Activated naive CD4-positive, alpha-beta T cell treated with anti-CD3 and anti-CD28 coated beads, Interleukin-2, amount 10 ng/mL, durations not matched to agents 7 days and 5 days (primary cell): ENCODE measurements at regions not wholly inside any gene's neighbourhood (a gene's known extent, or its start where the extent isn't known, plus 50 kb on each side); places are given as distances from the start of the nearest gene placed in this dataset.
"Not testable (repeated sequence)": the region's sequence is repeated elsewhere in the genome, so short reads cannot be mapped to it uniquely, and the experiment has no call there.

Experiments
- CTCF ChIA-PET: fragments of 350-600 bp; sonication (Branson Sonifier 250); formaldehyde crosslinking; loops from one replicate; lab custom pipeline; 2021; ENCODE audit warnings: antibody characterized with exemption; lab: Charles Lee
- DNase-seq: peaks from one replicate; pipeline ENCODE4 v3.0.0-alpha.2; 2020
- H3K27ac Mint-ChIP-seq: one replicate; pipeline ENCODE4 v1.8.0; 2021; ENCODE audit warnings: mild to moderate bottlenecking, moderate library complexity, mixed read lengths
- H3K27me3 Mint-ChIP-seq: one replicate; pipeline ENCODE4 v1.8.0; 2021; ENCODE audit warnings: mild to moderate bottlenecking, mixed read lengths
- H3K36me3 Mint-ChIP-seq: one replicate; pipeline ENCODE4 v1.8.0; 2021; ENCODE audit warnings: mixed read lengths
- H3K4me1 Mint-ChIP-seq: one replicate; pipeline ENCODE4 v1.8.0; 2021; ENCODE audit warnings: mixed read lengths
- H3K4me3 Mint-ChIP-seq: one replicate; pipeline ENCODE4 v1.8.0; 2021; ENCODE audit warnings: mild to moderate bottlenecking, moderate library complexity, mixed read lengths
- H3K9me3 Mint-ChIP-seq: one replicate; pipeline ENCODE4 v1.8.0; 2021; ENCODE audit warnings: mixed read lengths

DNA sequence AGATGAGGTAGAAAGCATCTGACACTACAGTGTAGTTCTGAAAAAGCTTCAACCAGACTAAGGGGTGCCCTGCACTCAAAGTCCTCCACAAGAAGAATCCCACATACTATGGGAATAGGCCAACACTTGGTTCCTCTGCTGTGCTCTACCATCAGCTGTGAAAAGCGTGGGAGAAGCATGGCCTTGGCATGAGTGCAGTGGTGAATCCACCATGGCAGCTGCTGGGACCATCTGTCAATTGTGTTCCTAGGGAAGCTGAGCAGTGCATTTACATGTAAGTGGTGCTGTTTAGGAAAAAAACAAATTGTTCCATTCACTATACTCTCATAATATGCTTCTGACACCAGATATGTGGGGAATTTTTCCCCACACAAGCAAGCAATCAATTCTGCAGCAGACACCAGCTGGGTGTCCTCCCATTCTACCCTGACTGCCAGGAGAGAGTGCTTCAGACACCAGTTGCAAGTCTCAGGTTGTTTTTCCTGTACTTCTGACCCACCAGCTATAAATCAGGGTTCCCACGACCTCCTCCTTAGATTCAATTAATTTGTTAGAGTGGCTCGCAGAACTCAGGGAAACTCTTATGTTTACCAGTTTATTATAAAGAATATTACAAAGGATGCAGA is 230.8 kb upstream of the CHRM3 start:
- CTCF ChIA-PET = no interaction called here
- Mint-ChIP-seq H3K36me3 (no peaks in the 10 kb centered on the region), H3K9me3 (no peaks in the 10 kb centered on the region), H3K27ac (no peak overlapping the region), H3K4me3 (no peak overlapping the region), H3K27me3 (no peaks in the 10 kb centered on the region), H3K4me1 (no peaks in the 10 kb centered on the region)
- no peak for DNase-seq

- CTCF ChIA-PET = no interaction called here
- Mint-ChIP-seq H3K9me3 (no peaks in the 10 kb centered on the region), H3K36me3 (no peaks in the 10 kb centered on the region), H3K4me3 (no peak overlapping the region), H3K27me3 (no peaks in the 10 kb centered on the region), H3K4me1 (no peaks in the 10 kb centered on the region), H3K27ac (no peak overlapping the region)
- DNase-seq = no peak
Observed at GRCh38 chr1:239151937-239152336, 234.4 kb upstream of the CHRM3 start.

DNA sequence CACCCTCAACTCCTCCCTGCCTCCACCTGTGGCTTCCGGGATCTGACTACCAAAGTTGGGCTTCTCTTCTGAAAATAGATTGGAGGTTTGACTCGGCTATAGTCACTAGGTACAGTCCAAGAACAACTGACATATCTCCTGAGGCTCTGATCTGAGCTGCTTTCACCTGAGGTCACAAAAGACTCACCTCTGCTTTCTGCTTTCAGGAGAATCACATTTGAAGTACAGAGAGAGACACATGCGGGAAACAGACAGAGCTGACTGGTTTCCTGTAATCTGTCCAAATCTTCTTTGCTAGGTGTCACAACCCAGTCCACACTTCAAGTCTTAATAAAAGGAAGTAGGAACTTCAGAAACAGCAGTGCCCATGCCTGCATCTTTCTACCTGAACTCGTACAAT is 245.4 kb upstream of the CHRM3 start:
- DNase-seq = no peak
- H3K9me3 Mint-ChIP-seq = peaks cover 9% of the 10 kb centered on the region
- no peaks in the 10 kb centered on the region for H3K4me1 Mint-ChIP-seq
- no peak overlapping the region for H3K4me3 Mint-ChIP-seq
- no peaks in the 10 kb centered on the region for H3K27me3 Mint-ChIP-seq
- no peak overlapping the region for H3K27ac Mint-ChIP-seq
- no peaks in the 10 kb centered on the region for H3K36me3 Mint-ChIP-seq
- CTCF ChIA-PET = no interaction called here

- H3K36me3 Mint-ChIP-seq = no peaks in the 10 kb centered on the region
- no peak for DNase-seq
- H3K9me3 Mint-ChIP-seq = peaks cover 9% of the 10 kb centered on the region
- no peak overlapping the region for H3K27ac Mint-ChIP-seq
- no peak overlapping the region for H3K4me3 Mint-ChIP-seq
- CTCF ChIA-PET = interaction anchor here (1.0 kb wide), 1 partner anchor 11 kb away, joined by 3 read pairs; no protein-coding TSS in a partner anchor
- H3K4me1 Mint-ChIP-seq = no peaks in the 10 kb centered on the region
- H3K27me3 Mint-ChIP-seq = no peaks in the 10 kb centered on the region
Observed at GRCh38 chr1:239139801-239140200, 246.6 kb upstream of the CHRM3 start.

DNA sequence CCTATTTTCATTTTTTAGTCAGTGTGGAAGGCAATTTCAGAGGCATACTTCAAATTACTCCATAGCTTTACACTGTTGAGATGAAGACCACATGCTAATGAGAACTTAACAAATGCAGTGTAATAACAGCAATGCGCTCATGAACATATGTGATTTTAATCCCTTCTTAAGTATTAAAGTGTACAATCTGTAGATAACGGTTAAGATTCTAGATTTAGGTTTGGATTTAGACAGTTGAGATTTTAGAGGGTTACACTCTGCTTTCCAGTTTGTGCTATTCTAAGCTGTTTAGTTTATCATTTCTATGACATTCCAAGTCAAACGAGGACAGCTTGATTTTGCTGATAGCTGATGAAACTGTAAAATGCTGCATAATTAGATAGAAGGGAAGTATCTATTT is 257.8 kb upstream of the CHRM3 start:
- no peaks in the 10 kb centered on the region for H3K4me1 Mint-ChIP-seq

DNA sequence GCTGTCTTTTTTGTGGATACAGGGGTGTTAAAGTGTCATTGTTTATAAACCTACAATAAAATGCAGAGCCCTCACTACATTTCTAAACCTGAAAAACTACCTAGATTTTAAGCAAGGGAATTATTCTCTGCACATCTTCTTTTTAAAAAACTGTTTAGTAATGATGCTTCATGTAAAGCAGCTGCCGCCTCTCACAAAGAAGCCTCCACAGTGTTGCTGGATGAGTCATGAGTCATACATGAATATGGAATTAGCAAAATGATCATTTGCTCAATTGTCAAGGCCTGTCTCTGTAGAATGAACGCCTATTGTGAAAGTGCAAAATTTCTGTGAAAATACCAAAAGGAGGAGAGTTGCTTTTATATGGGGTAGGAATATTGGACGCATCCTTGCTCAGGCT is 259.5 kb upstream of the CHRM3 start:
- no peaks in the 10 kb centered on the region for H3K4me1 Mint-ChIP-seq
- no peak for DNase-seq
- H3K36me3 Mint-ChIP-seq = no peaks in the 10 kb centered on the region

More for the DNA sequence above, 257.8 kb upstream of the CHRM3 start:
- DNase-seq = no peak
- no peak overlapping the region for H3K27ac Mint-ChIP-seq
- H3K27me3 Mint-ChIP-seq = no peaks in the 10 kb centered on the region
- H3K9me3 Mint-ChIP-seq = peaks cover 5% of the 10 kb centered on the region
- no peak overlapping the region for H3K4me3 Mint-ChIP-seq
- no peaks in the 10 kb centered on the region for H3K36me3 Mint-ChIP-seq
- CTCF ChIA-PET = no interaction called here

GRCh38 chr1:239125893-239126292 is 260.5 kb upstream of the CHRM3 start:
- H3K36me3 Mint-ChIP-seq = no peaks in the 10 kb centered on the region
- H3K27me3 Mint-ChIP-seq = no peaks in the 10 kb centered on the region
- CTCF ChIA-PET = no interaction called here
- H3K4me1 Mint-ChIP-seq = no peaks in the 10 kb centered on the region
- no peak overlapping the region for H3K27ac Mint-ChIP-seq
- peaks cover 5% of the 10 kb centered on the region for H3K9me3 Mint-ChIP-seq
- DNase-seq = no peak
- no peak overlapping the region for H3K4me3 Mint-ChIP-seq

More for the DNA sequence above, 259.5 kb upstream of the CHRM3 start:
- no peak overlapping the region for H3K27ac Mint-ChIP-seq
- no peak overlapping the region for H3K4me3 Mint-ChIP-seq
- CTCF ChIA-PET = no interaction called here
- H3K9me3 Mint-ChIP-seq = peaks cover 5% of the 10 kb centered on the region
- H3K27me3 Mint-ChIP-seq = no peaks in the 10 kb centered on the region

DNA sequence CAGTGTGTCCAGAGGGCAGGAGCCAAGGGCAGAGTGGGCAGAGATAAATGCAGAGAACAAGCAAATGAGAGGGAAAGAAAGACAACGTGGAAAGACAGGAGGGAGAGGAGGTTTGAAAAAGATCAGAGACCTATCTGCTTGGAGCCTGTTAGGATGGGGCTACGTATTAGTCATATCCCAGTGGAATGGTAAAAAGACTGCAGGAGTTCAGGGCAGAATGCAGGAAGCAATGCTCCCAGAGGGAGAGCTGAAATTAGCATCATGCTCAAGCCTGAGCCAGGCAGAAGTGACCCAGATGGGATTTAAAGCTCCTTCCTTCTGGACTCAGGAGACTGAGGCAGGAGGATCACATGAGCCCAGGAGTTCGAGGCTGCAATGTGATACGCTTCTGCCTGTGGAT is 261.3 kb upstream of the CHRM3 start:
- Mint-ChIP-seq H3K9me3 (peaks cover 5% of the 10 kb centered on the region), H3K27me3 (no peaks in the 10 kb centered on the region), H3K4me3 (no peak overlapping the region), H3K4me1 (no peaks in the 10 kb centered on the region), H3K36me3 (no peaks in the 10 kb centered on the region), H3K27ac (no peak overlapping the region)
- DNase-seq = no peak
- CTCF ChIA-PET = no interaction called here

DNA sequence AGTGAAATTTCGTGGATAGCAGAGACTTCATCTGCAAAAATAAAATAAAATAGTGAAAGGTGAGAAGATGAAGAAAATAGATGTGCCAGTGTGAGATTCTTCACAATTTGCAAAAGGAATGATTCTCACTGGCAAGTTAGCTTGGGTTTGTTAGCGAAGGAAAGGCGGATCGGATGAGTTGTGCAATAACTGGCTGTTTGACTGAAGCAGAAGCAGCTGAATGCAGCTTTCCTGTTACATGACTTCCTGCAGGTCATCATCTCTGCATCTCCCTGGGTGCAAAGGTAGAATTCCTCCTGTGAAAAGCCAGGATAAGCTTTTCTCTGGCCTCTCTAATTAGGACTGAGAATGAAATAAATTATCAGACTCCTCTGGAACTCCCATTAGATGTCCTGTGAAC is 263.1 kb upstream of the CHRM3 start:
- CTCF ChIA-PET = no interaction called here
- H3K4me1 Mint-ChIP-seq = no peaks in the 10 kb centered on the region
- DNase-seq = no peak
- H3K27ac Mint-ChIP-seq = no peak overlapping the region
- H3K27me3 Mint-ChIP-seq = no peaks in the 10 kb centered on the region
- peaks cover 4% of the 10 kb centered on the region for H3K9me3 Mint-ChIP-seq
- no peaks in the 10 kb centered on the region for H3K36me3 Mint-ChIP-seq
- H3K4me3 Mint-ChIP-seq = no peak overlapping the region

- peaks cover 2% of the 10 kb centered on the region for H3K9me3 Mint-ChIP-seq
- no peak overlapping the region for H3K27ac Mint-ChIP-seq
- H3K36me3 Mint-ChIP-seq = no peaks in the 10 kb centered on the region
- H3K4me1 Mint-ChIP-seq = no peaks in the 10 kb centered on the region
- H3K27me3 Mint-ChIP-seq = no peaks in the 10 kb centered on the region
- DNase-seq = no peak
- H3K4me3 Mint-ChIP-seq = no peak overlapping the region
- CTCF ChIA-PET = no interaction called here
Observed at GRCh38 chr1:239112101-239112935, 274.1 kb upstream of the CHRM3 start.

DNA sequence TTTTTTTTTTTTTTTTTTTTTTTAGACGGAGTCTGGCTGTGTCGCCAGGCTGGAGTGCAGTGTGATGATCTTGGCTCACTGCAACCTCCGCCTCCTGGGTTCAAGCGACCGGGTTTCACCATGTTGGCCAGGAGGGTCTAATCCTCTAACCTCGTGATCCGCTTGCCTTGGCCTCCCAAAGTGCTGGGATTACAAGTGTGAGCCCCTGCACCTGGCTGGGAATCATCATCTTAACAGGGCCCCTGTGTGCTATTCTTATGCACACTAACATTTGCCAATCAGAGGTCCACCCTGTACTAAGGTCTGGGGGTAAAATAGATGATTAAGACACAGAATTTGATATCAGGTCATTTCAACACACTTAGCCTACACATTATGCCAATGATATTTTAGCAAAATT is 278.7 kb upstream of the CHRM3 start:
- Mint-ChIP-seq H3K36me3 (no peaks in the 10 kb centered on the region), H3K27ac (no peak overlapping the region), H3K27me3 (no peaks in the 10 kb centered on the region), H3K4me3 (no peak overlapping the region), H3K9me3 (peaks cover 4% of the 10 kb centered on the region), H3K4me1 (no peaks in the 10 kb centered on the region)
- no peak for DNase-seq
- CTCF ChIA-PET = no interaction called here

DNA sequence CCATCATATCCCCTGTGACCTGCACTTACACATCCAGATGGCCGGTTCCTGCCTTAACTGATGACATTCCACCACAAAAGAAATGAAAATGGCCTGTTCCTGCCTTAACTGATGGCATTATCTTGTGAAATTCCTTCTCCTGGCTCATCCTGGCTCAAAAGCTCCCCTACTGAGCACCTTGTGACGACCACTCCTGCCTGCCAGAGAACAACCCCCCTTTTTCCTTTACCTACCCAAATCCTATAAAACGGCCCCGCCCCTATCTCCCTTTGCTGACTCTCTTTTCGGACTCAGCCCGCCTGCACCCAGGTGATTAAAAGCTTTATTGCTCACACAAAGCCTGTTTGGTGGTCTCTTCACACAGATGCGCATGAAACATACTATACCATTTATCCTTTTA is 279.7 kb upstream of the CHRM3 start:
- DNase-seq, CTCF ChIA-PET, H3K9me3 Mint-ChIP-seq: not testable (repeated sequence)

GRCh38 chr1:239098400-239099037 is 287.8 kb upstream of the CHRM3 start:
- no peaks in the 10 kb centered on the region for H3K27me3 Mint-ChIP-seq
- no peak overlapping the region for H3K4me3 Mint-ChIP-seq
- peaks cover 2% of the 10 kb centered on the region for H3K9me3 Mint-ChIP-seq
- H3K4me1 Mint-ChIP-seq = no peaks in the 10 kb centered on the region
- DNase-seq = no peak
- no peak overlapping the region for H3K27ac Mint-ChIP-seq
- CTCF ChIA-PET = no interaction called here
- H3K36me3 Mint-ChIP-seq = no peaks in the 10 kb centered on the region

More for the DNA sequence above, 279.7 kb upstream of the CHRM3 start:
- not testable (repeated sequence) for H3K27me3 Mint-ChIP-seq, H3K4me3 Mint-ChIP-seq, H3K27ac Mint-ChIP-seq, H3K36me3 Mint-ChIP-seq, H3K4me1 Mint-ChIP-seq

DNA sequence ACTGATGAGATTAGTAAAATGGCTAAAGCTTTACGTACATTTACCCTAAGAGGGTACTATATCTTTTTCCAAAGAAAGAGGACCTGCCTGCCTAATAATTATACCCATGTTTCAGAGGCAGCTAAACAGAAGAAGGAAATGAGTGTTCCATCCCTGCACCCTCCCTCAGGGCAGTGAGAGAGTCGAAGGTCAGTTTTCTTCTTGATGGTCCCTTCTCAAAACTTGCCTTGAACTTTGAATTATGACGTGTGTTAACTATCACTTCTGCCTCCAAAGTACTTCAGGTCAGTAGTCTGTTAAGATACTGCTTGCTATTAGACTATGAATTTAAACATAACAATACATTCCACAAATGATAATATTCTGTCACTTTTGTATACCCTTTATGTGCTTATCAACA is 294.8 kb upstream of the CHRM3 start:
- Mint-ChIP-seq H3K36me3 (no peaks in the 10 kb centered on the region), H3K4me1 (no peaks in the 10 kb centered on the region), H3K9me3 (peaks cover 2% of the 10 kb centered on the region), H3K27ac (no peak overlapping the region), H3K4me3 (no peak overlapping the region), H3K27me3 (no peaks in the 10 kb centered on the region)
- no peak for DNase-seq
- CTCF ChIA-PET = no interaction called here
